ENCODE measurements at regions not wholly inside any gene's neighbourhood (a gene's known extent, or its start where the extent isn't known, plus 50 kb on each side); places are given as distances from the start of the nearest gene placed in this dataset.

GRCh38 chr1:5399771-5400170 is 592.5 kb downstream of the NPHP4 start:
- TF ChIP-seq EP300 (conservative IDR thresholded peaks at IDR 0.05; ENCODE audit: poor library complexity, severe bottlenecking) (no peak), CTCF (IDR thresholded peaks at IDR 0.05; ENCODE audit: poor library complexity, severe bottlenecking) (no peak)
- TF ChIP-seq, protein P1, sequence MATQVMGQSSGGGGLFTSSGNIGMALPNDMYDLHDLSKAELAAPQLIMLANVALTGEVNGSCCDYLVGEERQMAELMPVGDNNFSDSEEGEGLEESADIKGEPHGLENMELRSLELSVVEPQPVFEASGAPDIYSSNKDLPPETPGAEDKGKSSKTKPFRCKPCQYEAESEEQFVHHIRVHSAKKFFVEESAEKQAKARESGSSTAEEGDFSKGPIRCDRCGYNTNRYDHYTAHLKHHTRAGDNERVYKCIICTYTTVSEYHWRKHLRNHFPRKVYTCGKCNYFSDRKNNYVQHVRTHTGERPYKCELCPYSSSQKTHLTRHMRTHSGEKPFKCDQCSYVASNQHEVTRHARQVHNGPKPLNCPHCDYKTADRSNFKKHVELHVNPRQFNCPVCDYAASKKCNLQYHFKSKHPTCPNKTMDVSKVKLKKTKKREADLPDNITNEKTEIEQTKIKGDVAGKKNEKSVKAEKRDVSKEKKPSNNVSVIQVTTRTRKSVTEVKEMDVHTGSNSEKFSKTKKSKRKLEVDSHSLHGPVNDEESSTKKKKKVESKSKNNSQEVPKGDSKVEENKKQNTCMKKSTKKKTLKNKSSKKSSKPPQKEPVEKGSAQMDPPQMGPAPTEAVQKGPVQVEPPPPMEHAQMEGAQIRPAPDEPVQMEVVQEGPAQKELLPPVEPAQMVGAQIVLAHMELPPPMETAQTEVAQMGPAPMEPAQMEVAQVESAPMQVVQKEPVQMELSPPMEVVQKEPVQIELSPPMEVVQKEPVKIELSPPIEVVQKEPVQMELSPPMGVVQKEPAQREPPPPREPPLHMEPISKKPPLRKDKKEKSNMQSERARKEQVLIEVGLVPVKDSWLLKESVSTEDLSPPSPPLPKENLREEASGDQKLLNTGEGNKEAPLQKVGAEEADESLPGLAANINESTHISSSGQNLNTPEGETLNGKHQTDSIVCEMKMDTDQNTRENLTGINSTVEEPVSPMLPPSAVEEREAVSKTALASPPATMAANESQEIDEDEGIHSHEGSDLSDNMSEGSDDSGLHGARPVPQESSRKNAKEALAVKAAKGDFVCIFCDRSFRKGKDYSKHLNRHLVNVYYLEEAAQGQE (IDR thresholded peaks at IDR 0.05; ENCODE audit: borderline replicate concordance): no peak
